ENCODE measurements at regions not wholly inside any gene's neighbourhood (a gene's known extent, or its start where the extent isn't known, plus 50 kb on each side); places are given as distances from the start of the nearest gene placed in this dataset.

GRCh38 chr2:144240656-144241339 lies 279.1 kb downstream of the ZEB2 start:
- no peak for DNase-seq

DNA sequence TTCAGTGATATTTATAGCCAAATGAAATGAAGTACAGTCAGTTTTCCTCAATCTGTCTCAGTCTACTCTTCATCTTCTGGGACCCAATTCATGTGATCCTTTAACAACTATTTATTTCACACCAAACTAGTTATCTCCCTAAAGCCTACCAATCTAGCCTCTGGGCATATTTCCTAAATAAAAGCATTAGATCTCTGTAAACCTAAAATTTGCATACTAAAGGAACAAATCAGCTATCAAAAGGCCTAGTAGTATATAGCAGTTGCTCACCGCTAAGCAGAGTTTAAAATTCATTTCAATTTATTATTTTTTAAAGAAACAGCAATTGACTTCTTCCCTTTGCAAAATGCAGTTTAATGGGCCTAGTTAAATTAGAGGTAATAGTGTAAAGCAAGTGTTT lies 280.2 kb downstream of the ZEB2 start:
- DNase-seq, result no peak

DNA sequence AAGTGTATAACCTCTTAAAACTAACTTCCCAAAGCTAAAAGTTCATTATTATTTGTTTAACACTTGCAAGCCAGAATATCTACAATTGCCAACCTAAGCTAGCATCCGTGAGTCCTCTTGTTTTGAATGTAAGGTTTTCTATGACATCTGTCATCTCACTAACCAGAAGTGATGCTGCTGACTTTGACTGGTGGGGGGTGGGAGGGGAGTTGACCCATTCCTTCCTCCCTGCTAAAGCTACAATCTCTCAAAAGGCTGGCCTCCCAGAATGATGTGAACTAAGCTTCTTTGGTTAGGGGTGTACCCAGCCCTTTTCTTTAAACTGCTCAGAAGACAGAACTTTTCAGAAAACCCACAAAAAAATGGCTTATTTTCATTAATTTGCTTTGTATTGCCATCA lies 280.6 kb downstream of the ZEB2 start:
- no peak for DNase-seq

DNA sequence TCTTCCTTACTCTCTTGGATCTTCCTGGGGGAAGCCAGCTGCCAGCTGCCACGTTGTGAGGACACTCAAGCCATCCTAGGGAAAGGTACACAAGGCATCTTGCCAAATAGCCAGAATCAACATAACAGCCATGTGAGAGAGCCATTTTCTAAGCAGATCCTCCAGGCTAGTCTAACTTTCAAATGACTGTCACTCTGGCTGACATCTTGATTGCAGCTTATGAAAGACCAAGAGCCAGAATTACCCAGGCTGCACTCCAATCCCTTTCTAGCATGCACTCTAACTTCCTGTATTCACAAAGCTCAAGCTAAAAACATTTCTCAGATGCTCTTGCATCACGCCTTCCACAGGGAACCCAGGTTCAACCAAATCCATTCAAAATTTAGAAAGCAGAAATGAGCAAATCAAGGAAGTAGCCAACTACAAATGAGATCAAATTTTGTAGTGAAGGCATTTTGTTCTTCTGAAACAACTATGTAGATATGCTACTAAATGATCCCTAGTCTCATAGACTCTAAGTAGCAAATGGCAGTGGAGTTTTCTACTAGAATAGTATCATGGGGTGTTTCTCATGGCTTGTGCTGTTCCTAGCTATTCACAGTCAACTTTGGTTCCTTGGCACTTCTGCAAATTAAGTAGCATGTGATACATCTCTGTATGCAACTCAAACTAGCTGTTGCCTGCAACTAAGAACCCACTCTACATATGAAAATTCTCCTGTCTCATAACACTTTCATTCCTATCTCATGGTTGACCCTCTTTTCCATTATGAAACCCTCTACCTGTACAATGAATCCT lies 281.9 kb downstream of the ZEB2 start:
- peak; percentile 79 for DNase-seq

GRCh38 chr2:144237108-144237507 lies 282.8 kb downstream of the ZEB2 start:
- DNase-seq, result no peak

DNA sequence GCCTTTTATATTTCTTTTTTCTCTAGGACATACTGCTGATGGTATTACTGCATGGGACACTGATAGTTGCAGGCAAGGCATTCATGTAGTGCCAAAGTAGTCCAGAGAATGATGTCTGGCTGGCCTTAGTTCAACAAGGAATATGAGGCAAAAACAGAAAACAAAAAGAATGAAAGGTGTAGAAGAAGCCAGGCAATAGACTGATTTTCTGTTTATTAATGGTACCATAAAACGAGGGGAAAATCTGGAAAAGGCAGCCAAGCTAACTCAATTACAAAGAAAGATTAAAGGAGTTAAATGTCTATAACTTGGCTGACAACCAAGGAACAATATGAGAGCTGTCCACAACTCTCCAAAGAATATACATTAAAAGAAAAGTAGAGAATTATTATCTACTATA lies 284.9 kb downstream of the ZEB2 start:
- DNase-seq, result no peak

DNA sequence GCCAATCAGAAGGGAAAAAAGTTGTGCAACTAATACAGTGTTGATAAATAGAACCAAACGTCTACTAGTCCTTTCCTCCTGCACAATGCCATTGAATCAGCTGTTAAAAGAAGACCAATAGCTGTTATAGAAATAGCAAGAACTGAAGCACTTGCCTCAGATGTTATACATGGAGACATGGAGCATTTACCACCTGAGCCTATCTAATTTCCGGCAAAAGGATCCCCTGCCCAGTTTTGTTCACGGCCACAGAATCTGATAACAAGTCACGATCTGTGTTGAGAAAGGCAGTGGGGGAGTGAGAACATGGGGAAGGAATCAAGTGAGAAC lies 285.4 kb downstream of the ZEB2 start:
- no peak for DNase-seq

DNA sequence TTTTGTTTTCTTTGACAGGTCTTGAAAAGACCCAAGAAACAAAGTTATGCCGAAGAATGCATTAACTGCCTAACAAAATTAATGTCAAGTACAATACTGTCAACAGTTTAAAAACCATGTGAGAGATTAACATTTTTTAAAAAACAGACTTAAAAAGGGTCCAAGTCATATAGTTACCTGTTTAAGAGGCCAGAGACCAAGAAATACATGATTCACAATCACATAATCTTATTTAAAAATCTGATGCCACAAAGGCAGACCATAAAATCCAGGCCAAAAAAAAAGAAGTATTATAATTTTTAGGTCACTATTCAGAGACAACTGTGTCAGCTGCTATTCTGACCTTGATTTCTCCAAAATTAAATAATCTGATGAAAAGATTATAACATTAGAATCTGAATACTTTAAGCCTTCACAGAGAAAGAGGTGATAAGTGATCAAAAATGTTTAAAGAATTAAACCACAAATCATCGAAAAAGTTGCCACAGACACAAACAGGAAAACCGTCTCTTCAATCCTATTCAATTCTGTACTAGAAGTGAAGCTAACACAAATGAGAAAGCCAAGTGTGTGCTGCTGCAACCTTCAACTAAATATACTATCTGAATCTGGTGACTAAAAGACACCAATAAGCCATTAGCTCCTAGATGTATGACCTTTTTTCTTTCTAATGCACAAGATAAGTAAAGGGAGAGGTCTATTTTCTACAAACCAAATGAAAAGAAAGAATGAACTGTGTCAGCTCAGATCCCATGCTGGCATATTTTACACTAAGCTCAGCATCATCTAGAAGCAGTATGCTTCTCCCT lies 286.0 kb downstream of the ZEB2 start:
- DNase-seq, result no peak

- no peak for DNase-seq
These were observed 286.6 kb downstream of the ZEB2 start for GRCh38 chr2:144233317-144233716.

- no peak for DNase-seq
These were observed 289.4 kb downstream of the ZEB2 start for GRCh38 chr2:144230448-144231085.

GRCh38 chr2:144230033-144230432 lies 289.9 kb downstream of the ZEB2 start:
- no peak for DNase-seq

GRCh38 chr2:144229296-144229695 lies 290.6 kb downstream of the ZEB2 start:
- no peak for DNase-seq

GRCh38 chr2:144227427-144228105 lies 292.4 kb downstream of the ZEB2 start:
- DNase-seq, result no peak

DNA sequence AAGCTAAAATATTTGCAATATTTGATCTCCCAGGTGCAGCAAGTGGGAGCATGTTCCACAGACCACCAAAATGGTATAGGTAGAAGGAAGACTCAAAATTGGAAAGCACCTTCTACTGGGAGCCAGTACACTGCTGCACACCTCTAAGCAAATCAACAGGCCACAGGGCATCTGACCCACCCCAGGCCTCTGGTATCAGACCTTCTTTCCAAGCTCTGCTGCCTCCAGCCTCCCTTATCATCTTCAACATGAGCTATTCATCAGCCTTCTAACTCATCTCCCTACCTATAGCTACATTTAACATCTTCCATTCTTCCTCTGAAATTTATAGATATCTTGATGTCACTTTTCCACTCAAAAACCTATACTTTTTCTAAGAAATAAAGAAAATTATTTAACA lies 294.8 kb downstream of the ZEB2 start:
- no peak for DNase-seq

DNA sequence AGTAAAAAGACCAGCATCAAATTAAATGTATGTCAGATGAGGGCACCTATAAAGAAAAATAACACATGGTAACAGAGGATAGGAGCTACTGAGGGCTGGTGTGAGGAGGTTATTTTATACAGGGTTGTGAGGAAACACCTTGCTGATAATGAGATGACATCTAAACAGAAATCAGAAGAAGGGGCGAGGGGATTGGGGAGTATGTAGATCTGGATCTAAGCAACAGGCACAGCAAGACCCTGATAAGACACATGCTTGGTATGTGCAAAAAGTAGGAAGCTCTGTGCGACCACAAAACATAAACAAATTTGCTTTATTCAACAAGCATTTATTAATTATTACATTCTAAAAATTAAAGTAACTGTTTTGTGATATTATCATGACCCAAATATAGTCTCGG lies 295.4 kb downstream of the ZEB2 start:
- no peak for DNase-seq

GRCh38 chr2:144219979-144220378 lies 299.9 kb downstream of the ZEB2 start:
- DNase-seq, result no peak

DNA sequence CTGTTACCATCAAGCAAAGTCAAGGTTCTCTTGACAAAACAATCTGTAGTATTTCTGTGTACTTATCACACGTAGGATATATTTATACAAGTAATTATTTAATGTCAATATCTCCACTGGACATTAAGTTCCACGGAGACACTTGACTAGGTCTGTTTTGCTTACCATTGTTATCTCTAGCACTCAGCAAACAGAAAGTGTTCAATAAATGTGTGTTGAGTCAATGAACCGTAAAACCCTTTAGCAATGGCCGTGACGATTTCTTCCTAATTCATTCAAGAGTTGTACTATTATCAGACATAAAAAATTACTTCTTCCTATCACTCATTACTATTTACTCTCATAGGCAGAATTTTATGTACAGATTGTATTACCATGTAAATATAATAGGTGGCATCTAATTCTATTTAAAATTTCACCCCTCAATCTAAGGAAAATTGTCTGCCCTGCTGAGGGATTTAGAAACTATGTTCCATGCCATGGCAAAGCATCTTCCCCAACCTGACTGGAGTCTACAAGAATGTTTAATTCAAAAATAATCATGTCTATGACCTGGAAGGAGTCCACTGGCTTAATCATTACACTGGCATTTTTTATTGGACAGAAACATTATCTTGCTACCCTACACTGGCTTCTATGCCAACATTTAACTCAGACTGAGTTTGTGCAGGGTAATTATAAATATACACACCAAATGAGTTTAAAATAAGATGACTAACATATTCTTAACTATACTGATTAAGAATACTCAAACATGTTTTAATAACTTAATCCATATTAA lies 301.9 kb downstream of the ZEB2 start:
- DNase-seq, result peak; percentile 57

DNA sequence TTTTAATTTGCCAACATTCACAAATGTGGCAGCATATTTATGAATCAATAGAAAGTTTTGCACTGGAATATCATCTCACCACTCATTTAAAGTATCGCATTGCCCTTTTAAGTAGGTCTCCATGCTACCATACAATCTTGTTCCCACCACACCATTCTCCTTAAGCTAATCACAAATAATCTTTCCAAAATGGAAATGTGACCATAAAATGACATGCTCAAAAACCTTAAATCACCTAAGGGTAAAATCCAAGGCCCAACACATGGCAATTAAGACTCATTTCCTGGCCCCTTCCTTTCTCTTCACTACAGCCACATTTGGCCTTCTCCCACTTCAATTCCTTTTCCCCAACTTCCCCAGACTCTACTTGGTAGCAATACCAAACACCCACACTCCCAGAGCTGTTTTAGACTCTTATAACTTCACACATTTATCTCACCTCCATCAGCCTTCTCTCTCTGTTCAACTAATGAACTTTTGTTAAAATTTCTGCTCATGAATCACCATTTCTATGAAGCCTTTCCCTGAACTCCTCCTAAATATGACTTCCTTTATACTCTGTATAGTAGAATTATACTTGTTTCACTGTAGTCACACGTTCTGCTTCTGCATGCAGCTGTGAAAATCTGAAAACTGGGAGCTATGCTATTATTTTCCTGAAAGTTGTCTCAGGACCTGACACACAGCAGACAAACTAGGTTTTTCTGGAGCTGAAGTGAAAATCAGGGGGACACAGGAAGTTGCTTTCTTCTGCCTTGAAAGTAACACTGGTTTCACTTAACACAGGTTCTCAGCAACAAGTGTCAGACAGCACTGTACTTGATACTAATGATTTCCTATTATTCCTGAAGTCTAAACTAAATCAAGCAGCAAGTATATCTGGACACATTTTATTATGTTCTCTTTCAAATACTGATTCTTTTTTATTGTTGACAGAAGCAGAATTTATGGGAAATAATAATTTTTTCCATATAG lies 303.9 kb downstream of the ZEB2 start:
- no peak for DNase-seq

GRCh38 chr2:144215207-144215606 lies 304.7 kb downstream of the ZEB2 start:
- DNase-seq, result no peak

- DNase-seq, result no peak
These were observed 306.1 kb downstream of the ZEB2 start for GRCh38 chr2:144213797-144214196.

GRCh38 chr2:144211826-144212225 lies 308.1 kb downstream of the ZEB2 start:
- peak; percentile 44 for DNase-seq
